ENCODE measurements at regions not wholly inside any gene's neighbourhood (a gene's known extent, or its start where the extent isn't known, plus 50 kb on each side); places are given as distances from the start of the nearest gene placed in this dataset.

DNA sequence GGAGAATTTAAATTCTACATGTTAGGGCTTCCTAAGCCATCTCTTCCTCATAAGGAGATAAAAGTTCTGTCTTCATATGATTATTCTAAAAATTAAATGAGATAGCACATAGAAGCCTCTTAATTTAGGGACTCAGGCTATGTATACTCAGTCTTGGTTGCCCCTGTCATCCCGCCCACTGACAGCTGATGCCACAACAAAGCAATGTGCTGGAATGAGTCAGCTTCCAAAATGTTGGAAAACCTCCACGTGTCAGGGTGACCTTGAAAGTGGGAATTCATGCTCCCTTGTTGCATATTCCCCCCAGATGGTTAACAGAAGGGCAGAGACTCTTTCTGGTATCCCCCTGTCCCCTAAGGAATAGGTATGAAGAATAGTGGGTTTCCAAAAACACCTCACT lies 238.0 kb upstream of the DDHD1 start:
- TF ChIP-seq EP300 (IDR thresholded peaks at IDR 0.05) = no peak
- TF ChIP-seq POLR2A (IDR thresholded peaks at IDR 0.05) = no peak
- TF ChIP-seq, protein P1, sequence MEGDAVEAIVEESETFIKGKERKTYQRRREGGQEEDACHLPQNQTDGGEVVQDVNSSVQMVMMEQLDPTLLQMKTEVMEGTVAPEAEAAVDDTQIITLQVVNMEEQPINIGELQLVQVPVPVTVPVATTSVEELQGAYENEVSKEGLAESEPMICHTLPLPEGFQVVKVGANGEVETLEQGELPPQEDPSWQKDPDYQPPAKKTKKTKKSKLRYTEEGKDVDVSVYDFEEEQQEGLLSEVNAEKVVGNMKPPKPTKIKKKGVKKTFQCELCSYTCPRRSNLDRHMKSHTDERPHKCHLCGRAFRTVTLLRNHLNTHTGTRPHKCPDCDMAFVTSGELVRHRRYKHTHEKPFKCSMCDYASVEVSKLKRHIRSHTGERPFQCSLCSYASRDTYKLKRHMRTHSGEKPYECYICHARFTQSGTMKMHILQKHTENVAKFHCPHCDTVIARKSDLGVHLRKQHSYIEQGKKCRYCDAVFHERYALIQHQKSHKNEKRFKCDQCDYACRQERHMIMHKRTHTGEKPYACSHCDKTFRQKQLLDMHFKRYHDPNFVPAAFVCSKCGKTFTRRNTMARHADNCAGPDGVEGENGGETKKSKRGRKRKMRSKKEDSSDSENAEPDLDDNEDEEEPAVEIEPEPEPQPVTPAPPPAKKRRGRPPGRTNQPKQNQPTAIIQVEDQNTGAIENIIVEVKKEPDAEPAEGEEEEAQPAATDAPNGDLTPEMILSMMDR (IDR thresholded peaks at IDR 0.05) = no peak
- WGBS, 2 donors = 77% methylated on average over 2 of the region's 2 CpGs
- Histone ChIP-seq H3K9me3 (peaks cover 0 to 20% (median 0%) of the 10 kb centered on the region in 4 donors), H3K4me1 (no peaks in the 10 kb centered on the region), H3K36me3 (no peaks in the 10 kb centered on the region), H3K27ac (no peak overlapping the region), H3K27me3 (no peaks in the 10 kb centered on the region), H3K4me3 (no peak overlapping the region)
- no peak for DNase-seq (ENCODE audit: low spot score in 2 of 2)

DNA sequence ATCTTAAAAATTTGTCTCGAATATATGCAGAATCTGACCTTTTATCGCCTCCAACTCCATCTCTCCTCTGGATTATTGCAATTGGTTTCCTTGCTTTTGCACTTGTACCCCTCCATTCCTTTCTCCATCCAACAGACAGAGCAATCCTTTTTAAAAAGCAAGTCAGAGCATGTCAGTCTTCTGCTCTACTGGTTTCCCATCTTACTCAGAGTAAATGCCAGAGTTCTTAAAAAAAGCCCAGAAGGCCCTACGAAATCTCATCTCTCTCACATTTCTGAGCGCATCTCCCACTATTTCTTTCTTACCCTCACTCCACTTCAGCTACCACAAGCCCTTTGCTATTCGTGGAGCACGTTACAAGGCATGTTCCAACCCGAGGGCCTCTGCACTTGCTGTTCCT lies 236.9 kb upstream of the DDHD1 start:
- no peak for TF ChIP-seq POLR2A (IDR thresholded peaks at IDR 0.05)
- TF ChIP-seq EP300 (IDR thresholded peaks at IDR 0.05) = no peak
- TF ChIP-seq, protein P1 (IDR thresholded peaks at IDR 0.05) = no peak
- 92% methylated on average over 7 of the region's 7 CpGs for WGBS, 2 donors
- DNase-seq (ENCODE audit: low spot score in 2 of 2) = no peak

DNA sequence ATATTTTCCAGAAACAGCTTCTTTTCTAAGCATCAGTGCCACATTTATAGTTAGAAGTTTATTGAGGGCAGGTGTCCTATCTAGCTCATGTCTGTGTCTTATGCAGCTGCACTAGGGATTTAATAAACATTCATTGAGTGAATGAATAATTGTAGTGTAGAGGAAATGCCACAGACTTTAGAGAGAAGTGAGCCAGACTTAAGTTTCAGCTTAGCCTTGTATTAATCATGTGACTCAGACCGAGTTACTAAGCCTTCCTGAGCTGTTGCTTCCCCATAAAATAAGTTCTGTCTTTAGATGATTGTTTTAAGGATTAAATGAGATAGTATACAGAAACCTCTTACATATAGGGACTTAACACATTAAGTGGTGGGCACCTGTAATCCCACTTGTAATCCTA lies 236.1 kb upstream of the DDHD1 start:
- Histone ChIP-seq H3K9me3 (peaks cover 0 to 2% (median 0%) of the 10 kb centered on the region in 4 donors), H3K27ac (no peak overlapping the region), H3K4me3 (no peak overlapping the region), H3K36me3 (no peaks in the 10 kb centered on the region), H3K27me3 (no peaks in the 10 kb centered on the region), H3K4me1 (no peaks in the 10 kb centered on the region)
- 77 to 93% methylated on average over 1 of the region's 1 CpG for WGBS, 2 donors
- DNase-seq (ENCODE audit: low spot score in 2 of 2) = no peak
- TF ChIP-seq, protein P1 (IDR thresholded peaks at IDR 0.05) = no peak
- no peak for TF ChIP-seq POLR2A (IDR thresholded peaks at IDR 0.05)
- no peak for TF ChIP-seq EP300 (IDR thresholded peaks at IDR 0.05)

More for the DNA sequence above, 236.9 kb upstream of the DDHD1 start:
- no peak overlapping the region for H3K4me3 ChIP-seq
- peaks cover 0 to 10% (median 0%) of the 10 kb centered on the region in 4 donors for H3K9me3 ChIP-seq
- H3K27me3 ChIP-seq = no peaks in the 10 kb centered on the region
- H3K4me1 ChIP-seq = no peaks in the 10 kb centered on the region
- no peaks in the 10 kb centered on the region for H3K36me3 ChIP-seq
- H3K27ac ChIP-seq = no peak overlapping the region

DNA sequence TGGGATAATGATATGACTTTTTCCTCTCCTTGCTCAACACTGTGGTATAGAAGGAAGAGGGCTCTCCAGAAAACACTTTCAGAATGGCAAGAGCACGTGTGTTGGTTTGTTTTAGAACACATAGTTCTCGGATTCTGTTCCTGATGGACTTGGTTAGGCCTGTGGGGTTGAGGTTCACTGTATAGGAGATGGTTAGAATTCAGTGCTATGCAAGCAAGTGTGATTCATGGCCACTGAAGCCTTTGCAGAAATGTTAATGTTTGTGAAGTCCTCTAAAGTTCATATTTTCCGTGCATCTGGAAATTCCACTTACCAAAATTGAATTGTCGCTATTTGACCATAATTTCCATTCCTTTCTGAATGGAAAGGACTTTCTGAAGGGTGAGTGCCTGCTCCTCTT lies 233.2 kb upstream of the DDHD1 start:
- H3K27ac ChIP-seq = no peak overlapping the region
- no peaks in the 10 kb centered on the region for H3K9me3 ChIP-seq
- DNase-seq (ENCODE audit: low spot score in 2 of 2) = no peak
- no peaks in the 10 kb centered on the region for H3K4me1 ChIP-seq
- TF ChIP-seq EP300 (IDR thresholded peaks at IDR 0.05) (no peak), POLR2A (IDR thresholded peaks at IDR 0.05) (no peak)
- TF ChIP-seq, protein P1 (IDR thresholded peaks at IDR 0.05) = no peak
- 88 to 91% methylated on average over 4 of the region's 4 CpGs for WGBS, 2 donors
- no peaks in the 10 kb centered on the region for H3K27me3 ChIP-seq
- H3K4me3 ChIP-seq = no peak overlapping the region
- no peaks in the 10 kb centered on the region for H3K36me3 ChIP-seq

DNA sequence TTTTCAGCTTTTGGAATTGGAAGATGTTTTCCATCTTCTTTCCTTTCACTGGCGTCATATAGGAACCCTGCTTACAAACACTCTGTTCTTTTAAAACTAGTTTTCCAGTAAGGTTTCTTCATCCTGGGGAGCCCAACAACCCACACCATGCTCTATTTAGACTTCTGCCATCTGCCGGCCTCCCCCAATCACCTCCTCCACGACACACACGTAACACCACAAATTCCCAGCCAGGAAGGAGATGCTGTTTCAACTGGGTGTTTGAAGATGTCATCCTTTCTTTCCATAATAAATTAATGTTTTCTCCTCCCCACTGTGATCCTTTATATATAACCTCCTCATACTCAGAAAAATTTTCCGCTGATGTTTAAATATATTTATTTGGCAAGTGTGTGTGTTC lies 231.4 kb upstream of the DDHD1 start:
- no peak for DNase-seq (ENCODE audit: low spot score in 2 of 2)
- H3K36me3 ChIP-seq = no peaks in the 10 kb centered on the region
- no peaks in the 10 kb centered on the region for H3K4me1 ChIP-seq
- WGBS, 2 donors = 93 to 95% methylated on average over 5 of the region's 5 CpGs
- H3K4me3 ChIP-seq = no peak overlapping the region
- H3K9me3 ChIP-seq = no peaks in the 10 kb centered on the region
- H3K27ac ChIP-seq = no peak overlapping the region
- no peaks in the 10 kb centered on the region for H3K27me3 ChIP-seq
- TF ChIP-seq POLR2A (IDR thresholded peaks at IDR 0.05) (no peak), EP300 (IDR thresholded peaks at IDR 0.05) (no peak)
- TF ChIP-seq, protein P1 (IDR thresholded peaks at IDR 0.05) = no peak
